Liver (tissue), 8 donors: ENCODE measurements at regions not wholly inside any gene's neighbourhood (a gene's known extent, or its start where the extent isn't known, plus 50 kb on each side); places are given as distances from the start of the nearest gene placed in this dataset.
A peak's percentile ranks its signal among the peaks of the same experiment; 100 is the strongest.

Experiments used
- DNase-seq: peaks from one replicate; pipeline ENCODE4 v3.0.0-alpha.2; 2017; ENCODE audit warnings: low spot score
- H3K27ac ChIP-seq, 2 donors: one replicate each; pipeline ENCODE4 v1.7.0; 2013; ENCODE audit warnings: inconsistent platforms in 2 of 2, low read length in 2 of 2, control low read depth in 1 of 2, low read depth in 1 of 2, mild to moderate bottlenecking in 1 of 2
- H3K27me3 ChIP-seq, 4 donors: one replicate each; pipeline versions ENCODE4 v1.6.1 to v1.7.0; 2013; ENCODE audit warnings: low read length in 3 of 4, inconsistent platforms in 1 of 4, mild to moderate bottlenecking in 1 of 4, moderate library complexity in 1 of 4; ENCODE audit not compliant: control insufficient read depth in 4 of 4, insufficient read depth in 4 of 4
- H3K36me3 ChIP-seq, 4 donors: one replicate each; pipeline versions ENCODE4 v1.6.1 to v1.7.0; 2013; ENCODE audit warnings: low read length in 3 of 4, mild to moderate bottlenecking in 3 of 4, low read depth in 1 of 4, moderate library complexity in 1 of 4; ENCODE audit not compliant: control insufficient read depth in 4 of 4, insufficient read depth in 3 of 4
- H3K4me1 ChIP-seq, 4 donors: one replicate each; pipeline versions ENCODE4 v1.6.1 to v1.7.0; 2013; ENCODE audit warnings: low read length in 3 of 4, mild to moderate bottlenecking in 3 of 4, moderate library complexity in 1 of 4; ENCODE audit not compliant: control insufficient read depth in 4 of 4, insufficient read depth in 4 of 4
- H3K4me3 ChIP-seq, 3 donors: one replicate each; pipeline versions ENCODE4 v1.6.1 to v1.7.0; 2013; ENCODE audit warnings: low read length in 3 of 3, control low read depth in 1 of 3, low read depth in 1 of 3, mild to moderate bottlenecking in 1 of 3
- H3K9ac ChIP-seq, 2 donors: one replicate each; pipeline ENCODE4 v1.7.0; 2013; ENCODE audit warnings: low read length in 2 of 2, mild to moderate bottlenecking in 2 of 2, moderate library complexity in 2 of 2, control low read depth in 1 of 2, low read depth in 1 of 2
- H3K9me3 ChIP-seq, 4 donors: one replicate each; pipeline versions ENCODE4 v1.6.1 to v1.7.0; 2013; ENCODE audit warnings: low read length in 3 of 4; ENCODE audit not compliant: control insufficient read depth in 4 of 4
- ATF3 ChIP-seq: IDR thresholded peaks from 2 replicates; pipeline ENCODE4 v1.6.1; 2016; ENCODE audit warnings: antibody characterized with exemption
- CTCF ChIP-seq: fragments of 150-350 bp; IDR thresholded peaks from 2 replicates; pipeline ENCODE4 v1.5.1; 2017; ENCODE audit warnings: improper control_type of control experiment, low read depth, low read length; ENCODE audit not compliant: missing input control
- EGR1 ChIP-seq, 2 donors: IDR thresholded peaks; 2 replicates each; pipeline ENCODE4 v1.6.1; 2016 to 2018; ENCODE audit warnings: antibody characterized with exemption in 2 of 2, low read depth in 2 of 2
- FOXA1 ChIP-seq: IDR thresholded peaks from 2 replicates; pipeline ENCODE4 v1.6.1; 2016; ENCODE audit warnings: antibody characterized with exemption
- FOXA2 ChIP-seq: IDR thresholded peaks from 2 replicates; pipeline ENCODE4 v1.6.1; 2016; ENCODE audit warnings: antibody characterized with exemption
- GABPA ChIP-seq, 2 donors: IDR thresholded peaks in 1 of 2; conservative IDR thresholded peaks in 1 of 2; 2 replicates each; pipeline ENCODE4 v1.6.1; 2016; ENCODE audit warnings: antibody characterized with exemption in 2 of 2, mild to moderate bottlenecking in 1 of 2, moderate library complexity in 1 of 2
- HNF4A ChIP-seq, 2 donors: conservative IDR thresholded peaks; 2 replicates each; pipeline ENCODE4 v1.6.1; 2016; ENCODE audit warnings: antibody characterized with exemption in 2 of 2, mild to moderate bottlenecking in 2 of 2
- HNF4G ChIP-seq: IDR thresholded peaks from 2 replicates; pipeline ENCODE4 v1.6.1; 2016; ENCODE audit warnings: antibody characterized with exemption
- JUND ChIP-seq, 2 donors: IDR thresholded peaks; 2 replicates each; pipeline ENCODE4 v1.6.1; 2016; ENCODE audit warnings: antibody characterized with exemption in 2 of 2
- MAX ChIP-seq: IDR thresholded peaks from 2 replicates; pipeline ENCODE4 v1.6.1; 2016; ENCODE audit warnings: antibody characterized with exemption
- NR2F2 ChIP-seq: IDR thresholded peaks from 2 replicates; pipeline ENCODE4 v1.6.1; 2016; ENCODE audit warnings: antibody characterized with exemption
- RAD21 ChIP-seq, 2 donors: IDR thresholded peaks; 2 replicates each; pipeline ENCODE4 v1.6.1; 2016; ENCODE audit warnings: antibody characterized with exemption in 2 of 2, mild to moderate bottlenecking in 2 of 2
- REST ChIP-seq: IDR thresholded peaks from 2 replicates; pipeline ENCODE4 v1.6.1; 2016; ENCODE audit warnings: antibody characterized with exemption, mild to moderate bottlenecking
- RXRA ChIP-seq, 2 donors: IDR thresholded peaks; 2 replicates each; pipeline ENCODE4 v1.6.1; 2017 to 2018; ENCODE audit warnings: antibody characterized with exemption in 2 of 2, mild to moderate bottlenecking in 1 of 2
- SP1 ChIP-seq: IDR thresholded peaks from 2 replicates; pipeline ENCODE4 v1.6.1; 2018; ENCODE audit warnings: antibody characterized with exemption, mild to moderate bottlenecking
- TAF1 ChIP-seq: conservative IDR thresholded peaks from 2 replicates; pipeline ENCODE4 v1.6.1; 2016; ENCODE audit warnings: antibody characterized with exemption, mild to moderate bottlenecking
- YY1 ChIP-seq: IDR thresholded peaks from 2 replicates; pipeline ENCODE4 v1.6.1; 2016; ENCODE audit warnings: antibody characterized with exemption, mild to moderate bottlenecking
- ZBTB33 ChIP-seq: IDR thresholded peaks from 2 replicates; pipeline ENCODE4 v1.6.1; 2016; ENCODE audit warnings: antibody characterized with exemption
- WGBS: extraction: QIAGEN DNeasy Blood & Tissue Kit; methylation state at CpG from one replicate; pipeline ENCODE4 v1.1.7; 2013; 5-methylcytosine and 5-hydroxymethylcytosine counted together
- donor health status: healthy.
- donor health status: healthy.
- donor health status: healthy.
- donor health status: healthy.
- donor health status: healthy.

GRCh38 chr4:143046454-143046853 lies 138.3 kb upstream of the USP38 start:
- TF ChIP-seq RAD21 (IDR thresholded peaks at IDR 0.05) (no peak), SP1 (peak; percentile 21), CTCF (no peak), EGR1 (IDR thresholded peaks at IDR 0.05; ENCODE audit: low read depth in 2 of 2) (no peak), MAX (no peak), ATF3 (no peak), RXRA (IDR thresholded peaks at IDR 0.05) (peak in 1 of 2 donors; percentile 12), YY1 (no peak), HNF4A (conservative IDR thresholded peaks at IDR 0.05) (peak; percentile 62 to 78), TAF1 (no peak), REST (no peak), FOXA1 (no peak), GABPA (IDR thresholded peaks at IDR 0.05 in 1 of 2, conservative IDR thresholded peaks at IDR 0.05 in 1 of 2) (no peak), HNF4G (no peak), JUND (IDR thresholded peaks at IDR 0.05) (no peak), ZBTB33 (no peak)
- WGBS: 66% methylated on average over 4 of the region's 4 CpGs
- Histone ChIP-seq H3K9ac (no peak overlapping the region), H3K36me3 (no peaks in the 10 kb centered on the region), H3K4me1 (peaks cover 0 to 3% (median 0%) of the 10 kb centered on the region in 4 donors), H3K27ac (no peak overlapping the region), H3K4me3 (no peak overlapping the region), H3K27me3 (no peaks in the 10 kb centered on the region), H3K9me3 (no peaks in the 10 kb centered on the region)
- DNase-seq: no peak

- H3K27ac ChIP-seq: no peak overlapping the region
- no peaks in the 10 kb centered on the region for H3K9me3 ChIP-seq
- no peaks in the 10 kb centered on the region for H3K27me3 ChIP-seq
- H3K4me1 ChIP-seq: peaks cover 0 to 3% (median 0%) of the 10 kb centered on the region in 4 donors
- WGBS: 90% methylated on average over 4 of the region's 4 CpGs
- H3K4me3 ChIP-seq: no peak overlapping the region
- no peak overlapping the region for H3K9ac ChIP-seq
- no peaks in the 10 kb centered on the region for H3K36me3 ChIP-seq
- DNase-seq: no peak
- TF ChIP-seq CTCF (no peak), GABPA (IDR thresholded peaks at IDR 0.05 in 1 of 2, conservative IDR thresholded peaks at IDR 0.05 in 1 of 2) (no peak), RXRA (IDR thresholded peaks at IDR 0.05) (no peak), NR2F2 (no peak), ATF3 (no peak), HNF4A (conservative IDR thresholded peaks at IDR 0.05) (no peak), JUND (IDR thresholded peaks at IDR 0.05) (no peak), RAD21 (IDR thresholded peaks at IDR 0.05) (no peak), FOXA1 (no peak), SP1 (no peak), EGR1 (IDR thresholded peaks at IDR 0.05; ENCODE audit: low read depth in 2 of 2) (no peak), ZBTB33 (no peak), HNF4G (no peak), YY1 (no peak), MAX (no peak), FOXA2 (no peak)
Measured at GRCh38 chr4:143046906-143047305, 137.8 kb upstream of the USP38 start.
